CD4-positive, CD25-positive, alpha-beta regulatory T cell (primary cell): ENCODE measurements at regions not wholly inside any gene's neighbourhood (a gene's known extent, or its start where the extent isn't known, plus 50 kb on each side); places are given as distances from the start of the nearest gene placed in this dataset.

Source experiments
- ATAC-seq, 2 donors: fragments of 150-1000 bp; cut with Tn5 transposase; one replicate each; pipeline ENCODE4 v1.10.0; 2021; ENCODE audit warnings: low read depth in 2 of 2, moderate number of reproducible peaks in 2 of 2, moderate library complexity in 1 of 2
- DNase-seq, 3 donors: peaks; one replicate each; pipeline versions ENCODE4 v3.0.0 to v3.0.0-alpha.2; 2012 to 2022; ENCODE audit warnings: mixed read lengths in 1 of 3
- H3K27ac ChIP-seq: one replicate; pipeline ENCODE4 v1.7.0; 2013; ENCODE audit warnings: mild to moderate bottlenecking, low read length; ENCODE audit not compliant: insufficient read depth, poor library complexity, severe bottlenecking
- H3K27me3 ChIP-seq: one replicate; pipeline ENCODE4 v1.7.0; 2013; ENCODE audit warnings: low read length; ENCODE audit not compliant: control insufficient read depth, insufficient read depth
- H3K36me3 ChIP-seq: one replicate; pipeline ENCODE4 v1.7.0; 2013; ENCODE audit warnings: mild to moderate bottlenecking, low read length, moderate library complexity; ENCODE audit not compliant: control insufficient read depth, insufficient read depth
- H3K4me1 ChIP-seq: 2 replicates; pipeline ENCODE4 v1.7.0; 2013; ENCODE audit warnings: mild to moderate bottlenecking, low read length; ENCODE audit not compliant: insufficient read depth, control insufficient read depth, poor library complexity, severe bottlenecking
- H3K4me3 ChIP-seq: one replicate; pipeline ENCODE4 v1.7.0; 2013; ENCODE audit warnings: low read depth, mild to moderate bottlenecking, low read length, moderate library complexity
- H3K9me3 ChIP-seq, 2 experiments: 1 replicate in 1 of 2; 2 replicates in 1 of 2; pipeline ENCODE4 v1.7.0; 2013; ENCODE audit warnings: low read length in 2 of 2, mild to moderate bottlenecking in 1 of 2, moderate library complexity in 1 of 2; ENCODE audit not compliant: control insufficient read depth in 2 of 2
- H3K27ac Mint-ChIP-seq, 3 donors: one replicate each; pipeline ENCODE4 v1.8.0; 2020 to 2022; ENCODE audit warnings: mild to moderate bottlenecking in 3 of 3, mixed read lengths in 3 of 3, moderate library complexity in 2 of 3
- H3K27me3 Mint-ChIP-seq: one replicate; pipeline ENCODE4 v1.8.0; 2022; ENCODE audit warnings: mild to moderate bottlenecking, mixed read lengths
- H3K36me3 Mint-ChIP-seq: one replicate; pipeline ENCODE4 v1.8.0; 2020; ENCODE audit warnings: mixed read lengths
- H3K4me1 Mint-ChIP-seq, 4 donors: one replicate each; pipeline ENCODE4 v1.8.0; 2020 to 2022; ENCODE audit warnings: mixed read lengths in 4 of 4, mild to moderate bottlenecking in 1 of 4
- H3K4me3 Mint-ChIP-seq, 4 donors: one replicate each; pipeline ENCODE4 v1.8.0; 2020 to 2022; ENCODE audit warnings: mild to moderate bottlenecking in 4 of 4, mixed read lengths in 4 of 4, moderate library complexity in 3 of 4
- H3K9me3 Mint-ChIP-seq, 7 donors: one replicate each; pipeline ENCODE4 v1.8.0; 2020 to 2022; ENCODE audit warnings: mixed read lengths in 7 of 7, mild to moderate bottlenecking in 3 of 7, moderate library complexity in 2 of 7

GRCh38 chr6:165819394-165819793, 156.4 kb upstream of the PDE10A start:
- Mint-ChIP-seq H3K36me3 (no peaks in the 10 kb centered on the region), H3K27me3 (peaks cover 29% of the 10 kb centered on the region), H3K4me1 (no peaks in the 10 kb centered on the region), H3K4me3 (no peak overlapping the region), H3K9me3 (peaks cover 0 to 5% (median 0%) of the 10 kb centered on the region in 7 donors), H3K27ac (no peak overlapping the region)
- Histone ChIP-seq H3K36me3 (no peaks in the 10 kb centered on the region), H3K27ac (no peak overlapping the region), H3K27me3 (no peaks in the 10 kb centered on the region), H3K4me1 (no peaks in the 10 kb centered on the region), H3K4me3 (no peak overlapping the region), H3K9me3 (no peaks in the 10 kb centered on the region)
- no peak for DNase-seq
- ATAC-seq: no peak

GRCh38 chr6:165818200-165818599, 155.2 kb upstream of the PDE10A start:
- Histone ChIP-seq H3K27ac (no peak overlapping the region), H3K4me1 (no peaks in the 10 kb centered on the region), H3K36me3 (no peaks in the 10 kb centered on the region), H3K27me3 (no peaks in the 10 kb centered on the region), H3K4me3 (no peak overlapping the region), H3K9me3 (no peaks in the 10 kb centered on the region)
- Mint-ChIP-seq H3K36me3 (no peaks in the 10 kb centered on the region), H3K4me1 (no peaks in the 10 kb centered on the region), H3K27me3 (peaks cover 33% of the 10 kb centered on the region), H3K9me3 (peaks cover 0 to 5% (median 0%) of the 10 kb centered on the region in 7 donors), H3K4me3 (no peak overlapping the region), H3K27ac (no peak overlapping the region)
- ATAC-seq (no peak), DNase-seq (no peak)

GRCh38 chr6:165817771-165818170, 154.7 kb upstream of the PDE10A start:
- Histone ChIP-seq H3K36me3 (no peaks in the 10 kb centered on the region), H3K27ac (no peak overlapping the region), H3K4me1 (no peaks in the 10 kb centered on the region), H3K27me3 (no peaks in the 10 kb centered on the region), H3K9me3 (no peaks in the 10 kb centered on the region), H3K4me3 (no peak overlapping the region)
- Mint-ChIP-seq H3K4me3 (no peak overlapping the region), H3K4me1 (no peaks in the 10 kb centered on the region), H3K36me3 (no peaks in the 10 kb centered on the region), H3K27me3 (peaks cover 33% of the 10 kb centered on the region), H3K9me3 (peaks cover 0 to 5% (median 0%) of the 10 kb centered on the region in 7 donors), H3K27ac (no peak overlapping the region)
- ATAC-seq (no peak), DNase-seq (no peak)

GRCh38 chr6:165817148-165817547, 154.1 kb upstream of the PDE10A start:
- no peak overlapping the region for H3K27ac ChIP-seq
- H3K4me1 ChIP-seq: no peaks in the 10 kb centered on the region
- no peaks in the 10 kb centered on the region for H3K36me3 ChIP-seq
- no peaks in the 10 kb centered on the region for H3K36me3 Mint-ChIP-seq
- H3K9me3 ChIP-seq: no peaks in the 10 kb centered on the region
- no peak overlapping the region for H3K4me3 Mint-ChIP-seq
- DNase-seq (no peak), ATAC-seq (no peak)
- peaks cover 0 to 5% (median 0%) of the 10 kb centered on the region in 7 donors for H3K9me3 Mint-ChIP-seq
- H3K4me1 Mint-ChIP-seq: no peaks in the 10 kb centered on the region
- H3K27me3 Mint-ChIP-seq: peaks cover 33% of the 10 kb centered on the region
- H3K4me3 ChIP-seq: no peak overlapping the region
- no peaks in the 10 kb centered on the region for H3K27me3 ChIP-seq
- no peak overlapping the region for H3K27ac Mint-ChIP-seq

GRCh38 chr6:165814679-165815078, 151.6 kb upstream of the PDE10A start:
- Mint-ChIP-seq H3K4me1 (no peaks in the 10 kb centered on the region), H3K27ac (no peak overlapping the region), H3K27me3 (peaks cover 27% of the 10 kb centered on the region), H3K9me3 (peaks cover 0 to 8% (median 2%) of the 10 kb centered on the region in 7 donors), H3K36me3 (no peaks in the 10 kb centered on the region), H3K4me3 (no peak overlapping the region)
- DNase-seq (no peak), ATAC-seq (no peak)
- Histone ChIP-seq H3K9me3 (no peaks in the 10 kb centered on the region), H3K27me3 (no peaks in the 10 kb centered on the region), H3K27ac (no peak overlapping the region), H3K4me3 (no peak overlapping the region), H3K36me3 (no peaks in the 10 kb centered on the region), H3K4me1 (no peaks in the 10 kb centered on the region)

GRCh38 chr6:165811512-165811911, 148.5 kb upstream of the PDE10A start:
- Histone ChIP-seq H3K4me3 (no peak overlapping the region), H3K9me3 (no peaks in the 10 kb centered on the region), H3K27ac (no peak overlapping the region), H3K4me1 (no peaks in the 10 kb centered on the region), H3K27me3 (no peaks in the 10 kb centered on the region), H3K36me3 (no peaks in the 10 kb centered on the region)
- ATAC-seq: no peak
- no peak overlapping the region for H3K4me3 Mint-ChIP-seq
- H3K36me3 Mint-ChIP-seq: no peaks in the 10 kb centered on the region
- H3K9me3 Mint-ChIP-seq: peaks cover 0 to 7% (median 3%) of the 10 kb centered on the region in 7 donors
- H3K27me3 Mint-ChIP-seq: peaks cover 10% of the 10 kb centered on the region
- no peak for DNase-seq
- H3K27ac Mint-ChIP-seq: no peak overlapping the region
- no peaks in the 10 kb centered on the region for H3K4me1 Mint-ChIP-seq

- DNase-seq: no peak
- H3K27ac Mint-ChIP-seq: no peak overlapping the region
- no peaks in the 10 kb centered on the region for H3K4me1 Mint-ChIP-seq
Observed at GRCh38 chr6:165808021-165808420, 145.0 kb upstream of the PDE10A start.

GRCh38 chr6:165807249-165807960, 144.4 kb upstream of the PDE10A start:
- ATAC-seq: no peak
- Mint-ChIP-seq H3K9me3 (peaks cover 0 to 4% (median 3%) of the 10 kb centered on the region in 7 donors), H3K36me3 (no peaks in the 10 kb centered on the region), H3K27me3 (peaks cover 12% of the 10 kb centered on the region), H3K4me3 (no peak overlapping the region), H3K27ac (no peak overlapping the region), H3K4me1 (no peaks in the 10 kb centered on the region)
- no peaks in the 10 kb centered on the region for H3K27me3 ChIP-seq
- H3K4me1 ChIP-seq: no peaks in the 10 kb centered on the region
- H3K27ac ChIP-seq: no peak overlapping the region
- H3K36me3 ChIP-seq: no peaks in the 10 kb centered on the region
- H3K4me3 ChIP-seq: no peak overlapping the region
- no peaks in the 10 kb centered on the region for H3K9me3 ChIP-seq
- no peak for DNase-seq

More at GRCh38 chr6:165808021-165808420, 145.0 kb upstream of the PDE10A start:
- Mint-ChIP-seq H3K36me3 (no peaks in the 10 kb centered on the region), H3K4me3 (no peak overlapping the region), H3K27me3 (peaks cover 12% of the 10 kb centered on the region), H3K9me3 (peaks cover 0 to 4% (median 3%) of the 10 kb centered on the region in 7 donors)
- H3K4me3 ChIP-seq: no peak overlapping the region
- no peak for ATAC-seq
- no peaks in the 10 kb centered on the region for H3K36me3 ChIP-seq
- no peaks in the 10 kb centered on the region for H3K27me3 ChIP-seq
- H3K9me3 ChIP-seq: no peaks in the 10 kb centered on the region
- no peak overlapping the region for H3K27ac ChIP-seq
- H3K4me1 ChIP-seq: no peaks in the 10 kb centered on the region
